DMS 273 (cell line): ENCODE measurements at regions not wholly inside any gene's neighbourhood (a gene's known extent, or its start where the extent isn't known, plus 50 kb on each side); places are given as distances from the start of the nearest gene placed in this dataset.

ENCODE experiments used
- DNase-seq: peaks from one replicate; lab custom pipeline; 2025; ENCODE audit not compliant: unreplicated experiment; lab: John Stamatoyannopoulos, UW

DNA sequence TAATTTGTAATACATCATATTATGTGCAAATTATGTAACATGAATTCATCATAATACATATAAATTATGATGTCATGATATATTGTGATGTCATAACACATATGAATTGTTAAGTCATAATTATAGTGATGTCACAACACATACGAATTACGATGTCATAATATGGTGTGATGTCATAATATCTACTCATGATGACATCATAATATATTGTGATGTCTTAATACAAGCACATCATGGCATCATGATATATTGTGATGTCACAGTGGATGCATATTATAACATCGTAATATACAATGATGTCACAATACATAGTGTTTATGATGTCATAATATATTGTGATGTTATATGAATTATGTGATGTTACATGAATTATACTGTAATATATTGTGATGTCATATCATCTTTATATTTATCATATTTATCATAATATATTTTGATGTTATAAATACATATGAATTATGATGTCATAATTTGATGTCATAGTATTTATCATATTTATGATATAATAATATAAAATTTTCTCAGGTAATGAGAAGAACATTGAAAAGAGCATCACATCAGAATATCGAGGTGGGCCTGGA is 1793.0 kb downstream of the TP53TG3F start:
- peak; percentile 2 for DNase-seq

- DNase-seq: peak; percentile 6
Observed at GRCh38 chr16:35255186-35255803, 1795.9 kb downstream of the TP53TG3F start.

- no peak for DNase-seq
Observed at GRCh38 chr16:35255816-35256215, 1796.4 kb downstream of the TP53TG3F start.

- no peak for DNase-seq
Observed at GRCh38 chr16:35258381-35258780, 1799.0 kb downstream of the TP53TG3F start.

DNA sequence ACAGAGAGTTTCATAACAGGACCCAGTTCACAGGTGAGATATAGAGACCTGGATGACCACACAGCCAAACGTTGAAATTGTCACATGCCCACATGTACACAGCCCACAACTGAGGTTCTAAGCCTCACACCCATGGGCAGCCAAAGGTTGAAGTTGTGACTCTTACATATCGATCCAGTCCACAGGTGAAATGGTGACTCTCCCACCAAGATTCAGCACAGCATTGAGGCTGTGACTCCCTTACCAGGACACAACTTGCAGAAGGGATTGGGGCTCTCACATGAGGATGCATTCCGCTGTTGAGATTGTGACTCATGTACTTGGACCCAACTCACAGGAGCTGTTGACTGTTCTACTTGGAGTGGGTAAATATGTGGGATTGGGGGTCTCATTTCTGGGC is 1836.4 kb downstream of the TP53TG3F start:
- no peak for DNase-seq

GRCh38 chr16:35296962-35297653 is 1837.7 kb downstream of the TP53TG3F start:
- no peak for DNase-seq

- no peak for DNase-seq
Observed at GRCh38 chr16:35298460-35299243, 1839.2 kb downstream of the TP53TG3F start.

GRCh38 chr16:35302859-35303258 is 1843.4 kb downstream of the TP53TG3F start:
- no peak for DNase-seq

GRCh38 chr16:35305476-35305875 is 1846.1 kb downstream of the TP53TG3F start:
- no peak for DNase-seq

DNA sequence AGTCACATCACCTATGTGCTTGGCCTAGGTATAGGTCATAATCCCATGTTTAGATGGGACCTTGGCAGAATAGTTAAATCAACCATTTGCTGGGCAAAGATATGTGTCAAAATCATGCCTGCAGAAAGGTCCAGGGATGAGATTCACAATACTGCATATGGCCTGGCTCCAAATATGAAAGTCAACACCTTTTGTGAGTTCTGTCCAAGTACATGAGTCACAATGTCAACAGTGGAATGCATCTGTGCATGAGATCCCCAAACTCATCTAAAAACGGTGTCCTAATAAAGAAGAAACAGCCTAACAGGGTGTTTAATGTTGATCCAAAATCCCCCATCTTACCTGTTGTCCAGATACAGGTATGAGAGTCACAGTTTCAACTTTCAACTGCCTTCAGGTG is 1847.5 kb downstream of the TP53TG3F start:
- no peak for DNase-seq

DNA sequence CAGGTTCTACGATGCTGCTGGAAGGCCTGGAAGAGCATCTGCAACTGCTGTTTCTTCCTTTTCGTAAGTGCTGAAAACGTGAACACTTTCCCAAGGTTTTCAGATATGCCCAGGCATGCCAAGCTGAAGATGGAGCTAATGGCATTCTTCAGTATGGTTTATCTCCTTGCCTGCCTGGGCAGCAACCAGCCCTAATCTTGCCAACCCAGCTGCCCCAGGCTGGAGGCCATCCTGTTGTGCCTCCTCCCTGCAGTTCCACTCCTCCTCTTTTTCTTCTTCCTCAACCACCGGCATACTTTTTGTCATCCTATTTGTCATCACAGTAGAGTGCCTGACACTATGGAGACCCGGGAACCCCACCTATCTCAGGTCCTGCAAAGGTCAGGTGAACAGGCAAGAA is 1849.3 kb downstream of the TP53TG3F start:
- DNase-seq: no peak

- no peak for DNase-seq
Observed at GRCh38 chr16:35310999-35311398, 1851.6 kb downstream of the TP53TG3F start.

- peak; percentile 7 for DNase-seq
Observed at GRCh38 chr16:35311475-35311874, 1852.1 kb downstream of the TP53TG3F start.

- no peak for DNase-seq
Observed at GRCh38 chr16:35314298-35314697, 1854.9 kb downstream of the TP53TG3F start.

DNA sequence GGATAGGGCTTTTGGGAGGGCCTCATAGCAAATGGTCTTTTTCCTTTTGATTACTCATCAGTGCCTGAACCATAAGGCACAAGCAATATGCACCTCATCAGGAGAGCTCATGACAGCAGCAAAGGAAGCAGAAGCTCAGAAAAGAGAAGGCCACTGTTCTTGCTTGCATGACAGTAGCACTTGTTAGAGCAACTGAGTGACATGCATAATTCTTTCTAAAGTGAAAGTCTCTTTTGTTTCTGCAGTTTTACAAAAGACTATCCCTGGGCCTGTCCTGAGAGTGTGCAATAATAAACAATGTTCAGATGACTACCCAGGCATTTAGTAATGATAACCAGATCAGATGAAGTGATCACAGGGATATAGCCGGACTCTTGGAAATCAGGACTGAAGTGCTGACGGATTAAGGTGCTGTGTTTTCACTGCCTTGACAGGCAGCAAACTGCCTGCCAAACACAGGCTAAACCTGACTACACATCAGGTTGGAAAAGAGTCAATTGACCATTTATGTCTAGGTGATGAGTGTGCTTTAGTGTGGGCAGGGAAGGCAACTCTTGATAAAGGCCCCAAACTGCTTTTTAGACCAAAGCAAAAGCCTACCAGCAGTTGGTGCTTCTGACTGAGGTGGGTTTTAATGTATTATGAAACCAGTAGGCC is 1860.3 kb downstream of the TP53TG3F start:
- DNase-seq: no peak

GRCh38 chr16:35325936-35326335 is 1866.5 kb downstream of the TP53TG3F start:
- DNase-seq: no peak

- DNase-seq: no peak
Observed at GRCh38 chr16:35339337-35339736, 1879.9 kb downstream of the TP53TG3F start.

- DNase-seq: no peak
Observed at GRCh38 chr16:35342012-35342411, 1882.6 kb downstream of the TP53TG3F start.

DNA sequence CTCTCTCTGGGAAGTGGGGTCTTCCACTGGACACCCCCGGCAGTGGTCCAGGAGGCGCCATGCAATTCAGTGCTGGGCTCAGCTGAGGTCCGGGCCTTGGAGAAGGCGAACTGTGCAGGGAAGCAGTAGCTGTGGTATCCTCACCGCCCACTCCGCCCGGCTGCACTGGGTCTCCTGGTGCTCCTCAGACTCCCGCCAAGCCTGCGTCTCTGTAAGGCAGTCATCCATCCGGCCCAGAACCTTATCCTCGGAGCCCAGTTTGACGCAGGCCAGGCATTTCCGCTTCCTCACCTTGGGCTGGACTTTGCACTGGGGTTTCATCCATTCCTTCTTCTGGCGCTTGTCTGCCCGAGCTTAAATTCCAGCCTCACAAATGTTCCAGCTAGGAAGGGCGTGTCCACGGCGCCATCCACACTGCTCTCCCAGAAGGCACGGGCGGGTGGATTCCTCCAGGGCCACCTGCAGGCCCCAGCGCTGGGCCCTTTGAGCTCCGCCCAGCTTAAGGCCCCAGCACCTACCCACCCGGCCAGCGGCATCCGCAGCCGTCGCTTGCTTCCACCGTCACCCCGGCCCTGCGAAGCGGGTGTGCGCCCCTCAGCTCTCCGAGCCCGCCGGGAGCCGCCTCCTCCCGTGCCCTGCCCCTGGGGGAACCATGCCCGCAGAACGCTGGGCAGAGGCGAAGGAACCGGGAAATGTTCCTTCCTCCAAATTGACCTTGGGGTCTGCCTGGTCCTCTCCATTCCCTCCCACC is 1884.8 kb downstream of the TP53TG3F start:
- no peak for DNase-seq

GRCh38 chr16:35352431-35352830 is 1893.0 kb downstream of the TP53TG3F start:
- no peak for DNase-seq
